ENCODE measurements at regions not wholly inside any gene's neighbourhood (a gene's known extent, or its start where the extent isn't known, plus 50 kb on each side); places are given as distances from the start of the nearest gene placed in this dataset.

GRCh38 chr16:77551357-77551756 lies 116.5 kb upstream of the ADAMTS18 start:
- intact Hi-C loops (cut with micrococcal nuclease) = no loop called here
- ATAC-seq (ENCODE audit: low read depth) (no peak), DNase-seq (no peak)
- ChIA-PET POLR2A (no interaction called here), CTCF (no interaction called here)
- Mint-ChIP-seq H3K27ac (no peak overlapping the region), H3K36me3 (ENCODE audit: low read depth) (no peaks in the 10 kb centered on the region), H3K27me3 (peaks cover 3% of the 10 kb centered on the region), H3K9me3 (no peaks in the 10 kb centered on the region), H3K4me1 (no peaks in the 10 kb centered on the region), H3K4me3 (no peak overlapping the region)
- TF ChIP-seq CTCF (IDR thresholded peaks at IDR 0.05) = no peak

- H3K27ac Mint-ChIP-seq = no peak overlapping the region
- CTCF ChIA-PET = no interaction called here
- ATAC-seq (ENCODE audit: low read depth) (no peak), DNase-seq (no peak)
- peaks cover 3% of the 10 kb centered on the region for H3K27me3 Mint-ChIP-seq
- H3K4me1 Mint-ChIP-seq = no peaks in the 10 kb centered on the region
- TF ChIP-seq CTCF (IDR thresholded peaks at IDR 0.05) = no peak
- H3K4me3 Mint-ChIP-seq = no peak overlapping the region
- H3K9me3 Mint-ChIP-seq = no peaks in the 10 kb centered on the region
- POLR2A ChIA-PET = no interaction called here
- intact Hi-C loops (cut with micrococcal nuclease) = no loop called here
- no peaks in the 10 kb centered on the region for H3K36me3 Mint-ChIP-seq (ENCODE audit: low read depth)
Observed at GRCh38 chr16:77553130-77553529, 118.3 kb upstream of the ADAMTS18 start.

- Mint-ChIP-seq H3K4me1 (no peaks in the 10 kb centered on the region), H3K4me3 (no peak overlapping the region), H3K9me3 (no peaks in the 10 kb centered on the region), H3K27me3 (peaks cover 3% of the 10 kb centered on the region), H3K36me3 (ENCODE audit: low read depth) (no peaks in the 10 kb centered on the region), H3K27ac (no peak overlapping the region)
- DNase-seq (no peak), ATAC-seq (ENCODE audit: low read depth) (no peak)
- TF ChIP-seq CTCF (IDR thresholded peaks at IDR 0.05) = no peak
- ChIA-PET CTCF (no interaction called here), POLR2A (no interaction called here)
- intact Hi-C loops (cut with micrococcal nuclease) = no loop called here
Observed at GRCh38 chr16:77555126-77555525, 120.3 kb upstream of the ADAMTS18 start.

- POLR2A ChIA-PET = no interaction called here
- peaks cover 3% of the 10 kb centered on the region for H3K27me3 Mint-ChIP-seq
- no peak for DNase-seq
- CTCF ChIA-PET = no interaction called here
- no peak overlapping the region for H3K27ac Mint-ChIP-seq
- H3K36me3 Mint-ChIP-seq (ENCODE audit: low read depth) = no peaks in the 10 kb centered on the region
- ATAC-seq (ENCODE audit: low read depth) = no peak
- H3K9me3 Mint-ChIP-seq = no peaks in the 10 kb centered on the region
- TF ChIP-seq CTCF (IDR thresholded peaks at IDR 0.05) = no peak
- H3K4me3 Mint-ChIP-seq = no peak overlapping the region
- no peaks in the 10 kb centered on the region for H3K4me1 Mint-ChIP-seq
- intact Hi-C loops (cut with micrococcal nuclease) = no loop called here
Observed at GRCh38 chr16:77555791-77556190, 121.0 kb upstream of the ADAMTS18 start.

GRCh38 chr16:77556201-77556873 lies 121.5 kb upstream of the ADAMTS18 start:
- H3K4me3 Mint-ChIP-seq = no peak overlapping the region
- no peak overlapping the region for H3K27ac Mint-ChIP-seq
- POLR2A ChIA-PET = no interaction called here
- CTCF ChIA-PET = no interaction called here
- TF ChIP-seq CTCF (IDR thresholded peaks at IDR 0.05) = no peak
- no peaks in the 10 kb centered on the region for H3K9me3 Mint-ChIP-seq
- intact Hi-C loops (cut with micrococcal nuclease) = no loop called here
- ATAC-seq (ENCODE audit: low read depth) (no peak), DNase-seq (no peak)
- H3K36me3 Mint-ChIP-seq (ENCODE audit: low read depth) = no peaks in the 10 kb centered on the region
- H3K4me1 Mint-ChIP-seq = no peaks in the 10 kb centered on the region
- H3K27me3 Mint-ChIP-seq = peaks cover 3% of the 10 kb centered on the region
